Epithelial cell of proximal tubule (primary cell): ENCODE measurements at regions not wholly inside any gene's neighbourhood (a gene's known extent, or its start where the extent isn't known, plus 50 kb on each side); places are given as distances from the start of the nearest gene placed in this dataset.

Experiments used
- DNase-seq: peaks from one replicate; pipeline ENCODE4 v3.0.0-alpha.2; 2011; ENCODE audit warnings: low read depth
- H3K4me3 ChIP-seq: 2 replicates; pipeline ENCODE4 v1.5.1; 2011; ENCODE audit warnings: low read depth, mild to moderate bottlenecking, low read length
- CTCF ChIP-seq: conservative IDR thresholded peaks from 2 replicates; pipeline ENCODE4 v1.5.1; 2012; ENCODE audit warnings: low read depth, mild to moderate bottlenecking, low read length

DNA sequence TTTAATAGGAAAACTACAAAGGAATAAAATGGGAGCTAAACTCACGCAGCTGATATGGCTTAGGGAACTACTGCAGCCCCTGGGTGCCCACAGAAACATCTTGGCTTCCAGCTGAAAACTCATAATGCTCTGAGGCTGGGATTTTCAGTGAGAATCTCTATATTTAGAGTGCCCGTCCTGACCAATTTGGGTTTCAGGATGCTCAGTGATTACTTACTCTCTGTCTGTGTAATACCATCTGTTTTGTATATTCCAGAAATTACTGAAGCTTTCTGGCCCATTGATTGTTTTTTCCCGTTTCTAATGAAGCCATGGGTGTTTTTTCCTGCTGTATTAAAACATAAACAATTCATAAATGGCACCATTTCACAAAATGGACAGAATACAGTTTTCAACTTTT lies 50.6 kb upstream of the ZNF385D start:
- TF ChIP-seq CTCF, result no peak
- H3K4me3 ChIP-seq, result no peak overlapping the region
- DNase-seq, result no peak

DNA sequence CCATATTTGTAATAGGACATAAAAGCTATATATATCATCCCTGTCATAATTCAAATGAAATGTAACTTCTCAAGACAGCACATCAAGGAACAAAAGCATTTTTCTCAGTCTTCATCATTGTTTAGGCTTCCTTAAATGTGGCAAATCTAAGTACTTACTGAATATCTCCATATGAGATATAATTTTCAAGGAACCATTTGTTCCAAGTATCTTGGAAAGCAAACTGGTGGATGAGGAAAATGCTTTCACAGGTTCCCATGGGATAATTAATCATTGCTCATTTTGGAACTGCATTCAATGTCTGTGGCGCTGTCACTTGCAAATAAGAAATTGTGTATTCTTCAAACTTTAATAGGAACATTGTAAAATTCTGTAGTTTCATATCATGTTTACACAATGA lies 52.6 kb upstream of the ZNF385D start:
- no peak for TF ChIP-seq CTCF
- H3K4me3 ChIP-seq, result no peak overlapping the region
- DNase-seq, result no peak

- no peak for DNase-seq
- no peak overlapping the region for H3K4me3 ChIP-seq
- TF ChIP-seq CTCF, result no peak
Measured at GRCh38 chr3:21804330-21804729, 53.3 kb upstream of the ZNF385D start.

DNA sequence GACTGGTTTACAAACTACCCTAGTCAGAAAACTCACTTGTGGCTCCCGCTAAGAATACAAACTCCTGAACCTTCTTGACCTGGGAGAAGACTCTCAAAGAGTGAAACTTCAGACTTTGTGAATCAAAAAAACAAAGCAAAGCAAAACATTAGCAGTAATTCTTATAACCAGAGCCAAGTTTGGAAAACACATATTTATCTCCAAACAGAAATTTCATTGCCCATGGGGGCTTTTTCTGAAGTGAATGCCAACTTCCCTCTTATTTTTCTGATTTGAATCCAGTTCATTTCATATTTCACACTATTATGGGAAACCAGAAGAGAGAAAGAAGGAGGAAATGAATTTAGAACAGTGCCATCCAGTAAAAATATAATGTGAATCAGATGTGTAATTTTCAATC lies 55.7 kb upstream of the ZNF385D start:
- H3K4me3 ChIP-seq, result no peak overlapping the region
- DNase-seq, result no peak
- TF ChIP-seq CTCF, result no peak

- DNase-seq, result no peak
- no peak overlapping the region for H3K4me3 ChIP-seq
- TF ChIP-seq CTCF, result no peak
Measured at GRCh38 chr3:21825684-21826083, 74.7 kb upstream of the ZNF385D start.

DNA sequence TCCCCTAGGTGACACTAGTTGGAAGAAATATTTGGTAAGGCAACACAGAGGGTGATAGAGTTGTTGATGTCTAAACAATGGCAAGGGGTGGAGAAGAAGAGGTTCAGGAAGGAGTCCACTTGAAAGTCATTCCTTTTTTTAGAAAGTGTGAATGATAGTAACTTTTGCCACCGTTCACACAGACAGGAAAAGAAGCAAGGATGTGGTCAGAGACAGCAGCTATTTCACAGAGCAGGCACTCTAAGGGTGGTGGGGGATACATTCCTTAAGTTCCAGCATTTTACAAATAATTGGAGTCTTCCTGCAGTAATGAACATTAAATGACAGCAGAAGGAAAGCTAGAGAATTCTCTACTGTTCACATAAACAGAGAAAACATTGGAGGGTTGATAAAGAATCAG lies 75.4 kb upstream of the ZNF385D start:
- DNase-seq, result no peak
- no peak overlapping the region for H3K4me3 ChIP-seq
- no peak for TF ChIP-seq CTCF

- no peak overlapping the region for H3K4me3 ChIP-seq
- no peak for DNase-seq
- TF ChIP-seq CTCF, result no peak
Measured at GRCh38 chr3:21830541-21830940, 79.5 kb upstream of the ZNF385D start.
